DND-41 (cell line): ENCODE measurements at regions not wholly inside any gene's neighbourhood (a gene's known extent, or its start where the extent isn't known, plus 50 kb on each side); places are given as distances from the start of the nearest gene placed in this dataset.

Experiments used
- ATAC-seq: fragments of 200-7000 bp; cut with Tn5 transposase; 3 replicates; pipeline ENCODE4 v1.9.1; 2021; ENCODE audit warnings: low read depth; ENCODE audit not compliant: insufficient read depth
- DNase-seq: peaks from one replicate; pipeline ENCODE4 v3.0.0-alpha.2; 2020
- H2AFZ ChIP-seq: 2 replicates; pipeline ENCODE4 v1.6.0; 2012; ENCODE audit warnings: low read depth, low read length
- H3K27ac ChIP-seq: 2 replicates; pipeline ENCODE4 v1.5.1; 2012; ENCODE audit warnings: low read length, inconsistent platforms
- H3K27me3 ChIP-seq: fragments of 200-600 bp; sonication (generic); 2 replicates; pipeline ENCODE4 v1.6.0; 2012; ENCODE audit warnings: low read length, mild to moderate bottlenecking, inconsistent platforms; ENCODE audit not compliant: insufficient read depth, poor library complexity
- H3K36me3 ChIP-seq: 2 replicates; pipeline ENCODE4 v1.5.1; 2012; ENCODE audit warnings: low read length, inconsistent platforms; ENCODE audit not compliant: insufficient read depth
- H3K4me1 ChIP-seq: 2 replicates; pipeline ENCODE4 v1.5.1; 2012; ENCODE audit warnings: mild to moderate bottlenecking, low read length; ENCODE audit not compliant: insufficient read depth
- H3K4me2 ChIP-seq: 2 replicates; pipeline ENCODE4 v1.6.0; 2012; ENCODE audit warnings: mild to moderate bottlenecking, moderate library complexity, low read length, inconsistent platforms; ENCODE audit not compliant: insufficient read depth
- H3K4me3 ChIP-seq, 2 experiments: fragments of 200-600 bp in 1 of 2; shearing (Covaris generic) in 1 of 2; 2 replicates each; pipeline ENCODE4 v1.5.1; 2012 to 2016; ENCODE audit warnings: inconsistent platforms in 2 of 2, low read length in 2 of 2, mild to moderate bottlenecking in 2 of 2, low read depth in 1 of 2, moderate library complexity in 1 of 2
- H3K79me2 ChIP-seq: 2 replicates; pipeline ENCODE4 v1.6.0; 2012; ENCODE audit warnings: low read length, inconsistent platforms; ENCODE audit not compliant: insufficient read depth
- H3K9ac ChIP-seq: 2 replicates; pipeline ENCODE4 v1.6.0; 2012; ENCODE audit warnings: low read depth, mild to moderate bottlenecking, inconsistent platforms, low read length, moderate library complexity
- H3K9me3 ChIP-seq: 2 replicates; pipeline ENCODE4 v1.5.1; 2012; ENCODE audit warnings: low read length, moderate library complexity, mild to moderate bottlenecking, inconsistent platforms; ENCODE audit not compliant: insufficient read depth, severe bottlenecking
- H4K20me1 ChIP-seq: 2 replicates; pipeline ENCODE4 v1.6.0; 2012; ENCODE audit warnings: low read length; ENCODE audit not compliant: insufficient read depth
- CTCF ChIP-seq: IDR thresholded peaks from 2 replicates; pipeline ENCODE4 v1.5.1; 2012; ENCODE audit warnings: borderline replicate concordance, low read length, moderate library complexity, mild to moderate bottlenecking; ENCODE audit not compliant: poor library complexity, severe bottlenecking; ENCODE audit errors: extremely low read depth
- EZH2 ChIP-seq: IDR thresholded peaks from 3 replicates; pipeline ENCODE4 v1.6.1; 2012; ENCODE audit warnings: borderline replicate concordance, low read depth, mild to moderate bottlenecking, moderate library complexity, low read length, inconsistent platforms; ENCODE audit not compliant: severe bottlenecking

GRCh38 chr5:4081466-4081865, 485.8 kb downstream of the IRX1 start:
- no peaks in the 10 kb centered on the region for H3K9me3 ChIP-seq
- no peak overlapping the region for H3K9ac ChIP-seq
- no peak for DNase-seq
- H2AFZ ChIP-seq, result no peak overlapping the region
- H3K79me2 ChIP-seq, result no peaks in the 10 kb centered on the region
- peaks cover 29% of the 10 kb centered on the region for H3K4me1 ChIP-seq
- H3K27me3 ChIP-seq, result no peaks in the 10 kb centered on the region
- no peaks in the 10 kb centered on the region for H3K36me3 ChIP-seq
- TF ChIP-seq CTCF, result peak; percentile 21
- TF ChIP-seq EZH2, result no peak
- no peaks in the 10 kb centered on the region for H4K20me1 ChIP-seq
- H3K4me3 ChIP-seq, result no peak overlapping the region
- H3K27ac ChIP-seq, result no peak overlapping the region; the same call in 1 of the 2 replicates
- ATAC-seq, result no peak
- H3K4me2 ChIP-seq, result no peak overlapping the region

- Histone ChIP-seq H3K79me2 (no peaks in the 10 kb centered on the region), H2AFZ (no peak overlapping the region), H3K36me3 (no peaks in the 10 kb centered on the region), H3K4me1 (peaks cover 25% of the 10 kb centered on the region), H3K27ac (no peak overlapping the region), H4K20me1 (no peaks in the 10 kb centered on the region), H3K9me3 (no peaks in the 10 kb centered on the region), H3K4me2 (no peak overlapping the region), H3K4me3 (no peak overlapping the region), H3K9ac (no peak overlapping the region), H3K27me3 (no peaks in the 10 kb centered on the region)
- DNase-seq (no peak), ATAC-seq (no peak)
- TF ChIP-seq EZH2 (no peak), CTCF (no peak)
Measured at GRCh38 chr5:4082966-4083564, 487.4 kb downstream of the IRX1 start.

- no peaks in the 10 kb centered on the region for H3K36me3 ChIP-seq
- peak overlapping the region; percentile 9; the same call in 1 of the 2 replicates for H3K27ac ChIP-seq
- no peaks in the 10 kb centered on the region for H4K20me1 ChIP-seq
- no peak overlapping the region for H3K4me3 ChIP-seq
- H2AFZ ChIP-seq, result no peak overlapping the region
- no peak overlapping the region for H3K9ac ChIP-seq
- no peaks in the 10 kb centered on the region for H3K27me3 ChIP-seq
- no peak for TF ChIP-seq CTCF
- no peak for TF ChIP-seq EZH2
- no peaks in the 10 kb centered on the region for H3K9me3 ChIP-seq
- H3K4me1 ChIP-seq, result peaks cover 27% of the 10 kb centered on the region
- DNase-seq, result no peak
- ATAC-seq, result no peak
- no peak overlapping the region for H3K4me2 ChIP-seq
- H3K79me2 ChIP-seq, result no peaks in the 10 kb centered on the region
Measured at GRCh38 chr5:4083591-4084337, 488.1 kb downstream of the IRX1 start.
